ENCODE measurements at regions not wholly inside any gene's neighbourhood (a gene's known extent, or its start where the extent isn't known, plus 50 kb on each side); places are given as distances from the start of the nearest gene placed in this dataset.

GRCh38 chr18:41462946-41463345 is 492.1 kb upstream of the PIK3C3 start:
- intact Hi-C loops (cut with DNase I; ENCODE audit: low total_unique reads) (no loop called here), in situ Hi-C loops (cut with MboI; ENCODE audit: low pct_ligation_motif_present in 1 of 4, low pct_unique_long_range_greater_than_20kb in 1 of 4, low sequenced_read_pairs in 3 of 4) (no loop called here)
- no peak overlapping the region for H3K27ac ChIP-seq
- 17 to 33% methylated on average over 1 of the region's 1 CpG for WGBS, 2 donors (ENCODE audit: low coverage in 1 of 2)
- H3K4me3 ChIP-seq = no peak overlapping the region
- no peaks in the 10 kb centered on the region for H3K36me3 ChIP-seq
- H3K9me3 ChIP-seq = no peaks in the 10 kb centered on the region
- no peaks in the 10 kb centered on the region for H3K27me3 ChIP-seq
- no peak for DNase-seq
- TF ChIP-seq POLR2A (IDR thresholded peaks at IDR 0.05) = no peak
- no peak for TF ChIP-seq EP300 (IDR thresholded peaks at IDR 0.05; ENCODE audit: low read depth)
- TF ChIP-seq CTCF (IDR thresholded peaks at IDR 0.05) = no peak
- TF ChIP-seq POLR2AphosphoS5 (IDR thresholded peaks at IDR 0.05) = no peak
- no peaks in the 10 kb centered on the region for H3K4me1 ChIP-seq

- no peak for TF ChIP-seq EP300 (IDR thresholded peaks at IDR 0.05; ENCODE audit: low read depth)
- no peak for TF ChIP-seq CTCF (IDR thresholded peaks at IDR 0.05)
- no peak for TF ChIP-seq POLR2A (IDR thresholded peaks at IDR 0.05)
- TF ChIP-seq POLR2AphosphoS5 (IDR thresholded peaks at IDR 0.05) = no peak
- H3K4me1 ChIP-seq = no peaks in the 10 kb centered on the region
- H3K36me3 ChIP-seq = no peaks in the 10 kb centered on the region
- no peaks in the 10 kb centered on the region for H3K9me3 ChIP-seq
- H3K27ac ChIP-seq = no peak overlapping the region
- H3K27me3 ChIP-seq = no peaks in the 10 kb centered on the region
- in situ Hi-C loops (cut with MboI; ENCODE audit: low pct_ligation_motif_present in 1 of 4, low pct_unique_long_range_greater_than_20kb in 1 of 4, low sequenced_read_pairs in 3 of 4) (no loop called here), intact Hi-C loops (cut with DNase I; ENCODE audit: low total_unique reads) (no loop called here)
- 42 to 46% methylated on average over 2 of the region's 2 CpGs for WGBS, 2 donors (ENCODE audit: low coverage in 1 of 2)
- no peak for DNase-seq
- no peak overlapping the region for H3K4me3 ChIP-seq
These were observed 493.9 kb upstream of the PIK3C3 start for GRCh38 chr18:41461114-41461513.

- Histone ChIP-seq H3K27me3 (no peaks in the 10 kb centered on the region), H3K4me3 (no peak overlapping the region), H3K36me3 (no peaks in the 10 kb centered on the region), H3K9me3 (no peaks in the 10 kb centered on the region), H3K4me1 (no peaks in the 10 kb centered on the region), H3K27ac (no peak overlapping the region)
- in situ Hi-C loops (cut with MboI; ENCODE audit: low pct_ligation_motif_present in 1 of 4, low pct_unique_long_range_greater_than_20kb in 1 of 4, low sequenced_read_pairs in 3 of 4) (no loop called here), intact Hi-C loops (cut with DNase I; ENCODE audit: low total_unique reads) (no loop called here)
- WGBS, 2 donors (ENCODE audit: low coverage in 1 of 2) = 89 to 100% methylated on average over 2 of the region's 2 CpGs
- TF ChIP-seq POLR2A (IDR thresholded peaks at IDR 0.05) (no peak), POLR2AphosphoS5 (IDR thresholded peaks at IDR 0.05) (no peak), EP300 (IDR thresholded peaks at IDR 0.05; ENCODE audit: low read depth) (no peak), CTCF (IDR thresholded peaks at IDR 0.05) (no peak)
- DNase-seq = no peak
These were observed 495.4 kb upstream of the PIK3C3 start for GRCh38 chr18:41459656-41460055.

GRCh38 chr18:41458376-41458775 is 496.7 kb upstream of the PIK3C3 start:
- Histone ChIP-seq H3K36me3 (no peaks in the 10 kb centered on the region), H3K27me3 (no peaks in the 10 kb centered on the region), H3K4me1 (no peaks in the 10 kb centered on the region), H3K27ac (no peak overlapping the region), H3K9me3 (no peaks in the 10 kb centered on the region), H3K4me3 (no peak overlapping the region)
- intact Hi-C loops (cut with DNase I; ENCODE audit: low total_unique reads) = no loop called here
- in situ Hi-C loops (cut with MboI; ENCODE audit: low pct_ligation_motif_present in 1 of 4, low pct_unique_long_range_greater_than_20kb in 1 of 4, low sequenced_read_pairs in 3 of 4) = no loop called here
- no peak for DNase-seq
- 73 to 76% methylated on average over 3 of the region's 3 CpGs for WGBS, 2 donors (ENCODE audit: low coverage in 1 of 2)
- no peak for TF ChIP-seq EP300 (IDR thresholded peaks at IDR 0.05; ENCODE audit: low read depth)
- no peak for TF ChIP-seq POLR2AphosphoS5 (IDR thresholded peaks at IDR 0.05)
- no peak for TF ChIP-seq POLR2A (IDR thresholded peaks at IDR 0.05)
- TF ChIP-seq CTCF (IDR thresholded peaks at IDR 0.05) = no peak
